ENCODE measurements at regions not wholly inside any gene's neighbourhood (a gene's known extent, or its start where the extent isn't known, plus 50 kb on each side); places are given as distances from the start of the nearest gene placed in this dataset.

GRCh38 chr6:71531841-71532240 lies 243.2 kb downstream of the OGFRL1 start:
- DNase-seq: no peak

GRCh38 chr6:71533939-71534379 lies 245.3 kb downstream of the OGFRL1 start:
- DNase-seq: no peak

- no peak for DNase-seq
Observed at GRCh38 chr6:71534921-71535320, 246.3 kb downstream of the OGFRL1 start.

- no peak for DNase-seq
Observed at GRCh38 chr6:71537717-71538116, 249.1 kb downstream of the OGFRL1 start.

GRCh38 chr6:71544028-71544427 lies 255.4 kb downstream of the OGFRL1 start:
- DNase-seq: no peak

GRCh38 chr6:71544906-71545305 lies 256.3 kb downstream of the OGFRL1 start:
- no peak for DNase-seq

- no peak for DNase-seq
Observed at GRCh38 chr6:71545905-71546304, 257.3 kb downstream of the OGFRL1 start.

- DNase-seq: no peak
Observed at GRCh38 chr6:71551798-71552197, 263.2 kb downstream of the OGFRL1 start.

- DNase-seq: no peak
Observed at GRCh38 chr6:71556141-71556540, 267.5 kb downstream of the OGFRL1 start.

GRCh38 chr6:71558974-71559373 lies 270.4 kb downstream of the OGFRL1 start:
- no peak for DNase-seq

- DNase-seq: no peak
Observed at GRCh38 chr6:71567562-71567961, 279.0 kb downstream of the OGFRL1 start.

GRCh38 chr6:71577766-71578165 lies 289.2 kb downstream of the OGFRL1 start:
- no peak for DNase-seq

GRCh38 chr6:71579902-71580301 lies 291.3 kb downstream of the OGFRL1 start:
- DNase-seq: no peak

GRCh38 chr6:71582820-71583219 lies 294.2 kb downstream of the OGFRL1 start:
- DNase-seq: no peak

- DNase-seq: no peak
Observed at GRCh38 chr6:71584712-71585436, 296.3 kb downstream of the OGFRL1 start.

GRCh38 chr6:71585472-71585871 lies 296.9 kb downstream of the OGFRL1 start:
- no peak for DNase-seq

- DNase-seq: no peak
Observed at GRCh38 chr6:71588490-71588889, 297.9 kb upstream of the RIMS1 start.

- DNase-seq: no peak
Observed at GRCh38 chr6:71589254-71589653, 297.1 kb upstream of the RIMS1 start.

GRCh38 chr6:71592643-71593042 lies 293.7 kb upstream of the RIMS1 start:
- no peak for DNase-seq

GRCh38 chr6:71599359-71599758 lies 287.0 kb upstream of the RIMS1 start:
- no peak for DNase-seq

GRCh38 chr6:71602385-71603007 lies 283.9 kb upstream of the RIMS1 start:
- DNase-seq: no peak

GRCh38 chr6:71603021-71603420 lies 283.3 kb upstream of the RIMS1 start:
- no peak for DNase-seq

- no peak for DNase-seq
Observed at GRCh38 chr6:71608646-71609045, 277.7 kb upstream of the RIMS1 start.

- DNase-seq: no peak
Observed at GRCh38 chr6:71619836-71620235, 266.5 kb upstream of the RIMS1 start.

All from activated gamma-delta T cell (primary cell).